NOMO-1 treated with dmso at 0.1 percent for 144 hours (cell line): ENCODE measurements at regions not wholly inside any gene's neighbourhood (a gene's known extent, or its start where the extent isn't known, plus 50 kb on each side); places are given as distances from the start of the nearest gene placed in this dataset.
"Not testable (repeated sequence)": the region's sequence is repeated elsewhere in the genome, so short reads cannot be mapped to it uniquely, and the experiment has no call there.

Experiments
- DNase-seq: peaks from one replicate; lab custom pipeline; 2025; ENCODE audit not compliant: unreplicated experiment; lab: John Stamatoyannopoulos, UW

- no peak for DNase-seq
Measured at GRCh38 chr6:85110943-85111342, 338.9 kb upstream of the NT5E start.

GRCh38 chr6:85107701-85108100 is 342.2 kb upstream of the NT5E start:
- no peak for DNase-seq

GRCh38 chr6:85096976-85097375 is 332.6 kb upstream of the TBX18 start:
- no peak for DNase-seq

GRCh38 chr6:85092226-85092625 is 327.8 kb upstream of the TBX18 start:
- DNase-seq, result no peak

- no peak for DNase-seq
Measured at GRCh38 chr6:85089255-85089654, 324.9 kb upstream of the TBX18 start.

GRCh38 chr6:85085875-85086274 is 321.5 kb upstream of the TBX18 start:
- no peak for DNase-seq

GRCh38 chr6:85081102-85081501 is 316.7 kb upstream of the TBX18 start:
- DNase-seq, result no peak

GRCh38 chr6:85079761-85080160 is 315.4 kb upstream of the TBX18 start:
- no peak for DNase-seq

- DNase-seq, result no peak
Measured at GRCh38 chr6:85078058-85078457, 313.7 kb upstream of the TBX18 start.

GRCh38 chr6:85077098-85077497 is 312.7 kb upstream of the TBX18 start:
- DNase-seq, result no peak

- DNase-seq, result not testable (repeated sequence)
Measured at GRCh38 chr6:85071845-85072244, 307.4 kb upstream of the TBX18 start.

GRCh38 chr6:85069577-85069976 is 305.2 kb upstream of the TBX18 start:
- no peak for DNase-seq

GRCh38 chr6:85068221-85068620 is 303.8 kb upstream of the TBX18 start:
- DNase-seq, result no peak

- no peak for DNase-seq
Measured at GRCh38 chr6:85066266-85066665, 301.9 kb upstream of the TBX18 start.

- no peak for DNase-seq
Measured at GRCh38 chr6:85065831-85066230, 301.4 kb upstream of the TBX18 start.

GRCh38 chr6:85063611-85064010 is 299.2 kb upstream of the TBX18 start:
- DNase-seq, result no peak

- DNase-seq, result no peak
Measured at GRCh38 chr6:85062884-85063283, 298.5 kb upstream of the TBX18 start.

- DNase-seq, result no peak
Measured at GRCh38 chr6:85058806-85059205, 294.4 kb upstream of the TBX18 start.

- DNase-seq, result no peak
Measured at GRCh38 chr6:85050149-85050548, 285.8 kb upstream of the TBX18 start.

GRCh38 chr6:85049282-85049681 is 284.9 kb upstream of the TBX18 start:
- no peak for DNase-seq

- DNase-seq, result no peak
Measured at GRCh38 chr6:85047818-85048217, 283.4 kb upstream of the TBX18 start.

GRCh38 chr6:85045767-85046166 is 281.4 kb upstream of the TBX18 start:
- DNase-seq, result not testable (repeated sequence)

GRCh38 chr6:85044361-85044760 is 280.0 kb upstream of the TBX18 start:
- DNase-seq, result no peak

GRCh38 chr6:85041376-85041775 is 277.0 kb upstream of the TBX18 start:
- no peak for DNase-seq
